ENCODE measurements at regions not wholly inside any gene's neighbourhood (a gene's known extent, or its start where the extent isn't known, plus 50 kb on each side); places are given as distances from the start of the nearest gene placed in this dataset.
"Not testable (repeated sequence)": the region's sequence is repeated elsewhere in the genome, so short reads cannot be mapped to it uniquely, and the experiment has no call there.

DNA sequence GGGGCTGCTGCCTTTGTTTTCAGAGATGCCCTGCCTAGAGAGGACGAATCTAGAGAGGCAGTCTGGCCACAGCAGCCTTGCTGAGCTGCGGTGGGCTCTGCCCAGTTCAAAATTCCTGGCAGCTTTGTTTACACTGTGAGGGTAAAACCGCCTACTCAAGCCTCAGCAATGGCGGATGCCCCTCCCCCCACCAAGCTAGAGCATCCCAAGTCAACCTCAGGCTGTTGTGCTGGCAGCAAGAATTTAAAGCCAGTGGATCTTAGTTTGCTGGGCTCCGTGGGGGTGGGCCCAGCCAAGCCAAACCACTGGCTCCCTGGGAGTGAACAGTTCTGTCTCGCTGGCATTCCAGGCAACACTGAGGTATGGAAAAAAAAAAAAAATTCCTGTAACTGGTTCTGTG, 970.9 kb downstream of the TBC1D32 start:
- WGBS, 2 donors: 62 to 73% methylated on average over 4 to 6 of the region's 6 CpGs
- DNase-seq (ENCODE audit: low spot score in 2 of 2): no peak

DNA sequence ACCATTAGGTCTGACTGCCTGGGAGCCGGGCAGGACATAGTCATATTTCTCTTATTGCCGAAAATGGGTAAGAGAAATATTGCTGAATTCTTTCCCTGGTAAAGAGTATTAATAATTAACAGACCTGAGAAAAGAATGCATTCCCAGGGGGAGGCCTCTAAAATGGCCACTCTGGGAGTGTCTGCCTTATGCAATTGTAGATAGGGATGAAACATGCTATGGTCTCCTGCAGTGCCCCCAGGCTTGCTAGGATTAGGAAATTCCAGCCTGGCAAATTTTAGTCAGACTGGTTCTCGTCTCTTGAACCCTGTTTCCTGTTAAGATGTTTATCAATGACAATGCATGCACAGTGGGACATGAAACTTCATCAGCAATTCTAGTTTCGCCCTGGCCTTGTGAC, 975.7 kb downstream of the TBC1D32 start:
- WGBS, 2 donors: 78 to 89% methylated on average over 4 of the region's 4 CpGs
- not testable (repeated sequence) for H3K27ac ChIP-seq; H3K4me3 ChIP-seq; H3K36me3 ChIP-seq; DNase-seq (ENCODE audit: low spot score in 2 of 2); H3K4me1 ChIP-seq; H3K27me3 ChIP-seq
- H3K9me3 ChIP-seq: peaks cover 0 to 32% (median 3%) of the 10 kb centered on the region in 4 donors

More for the DNA sequence above, 970.9 kb downstream of the TBC1D32 start:
- Histone ChIP-seq H3K9me3 (peaks cover 0 to 25% (median 3%) of the 10 kb centered on the region in 4 donors), H3K4me3 (no peak overlapping the region), H3K4me1 (no peaks in the 10 kb centered on the region), H3K36me3 (no peaks in the 10 kb centered on the region), H3K27ac (no peak overlapping the region), H3K27me3 (no peaks in the 10 kb centered on the region)
- TF ChIP-seq EP300 (IDR thresholded peaks at IDR 0.05) (no peak), POLR2A (IDR thresholded peaks at IDR 0.05) (no peak)
- TF ChIP-seq, protein P1, sequence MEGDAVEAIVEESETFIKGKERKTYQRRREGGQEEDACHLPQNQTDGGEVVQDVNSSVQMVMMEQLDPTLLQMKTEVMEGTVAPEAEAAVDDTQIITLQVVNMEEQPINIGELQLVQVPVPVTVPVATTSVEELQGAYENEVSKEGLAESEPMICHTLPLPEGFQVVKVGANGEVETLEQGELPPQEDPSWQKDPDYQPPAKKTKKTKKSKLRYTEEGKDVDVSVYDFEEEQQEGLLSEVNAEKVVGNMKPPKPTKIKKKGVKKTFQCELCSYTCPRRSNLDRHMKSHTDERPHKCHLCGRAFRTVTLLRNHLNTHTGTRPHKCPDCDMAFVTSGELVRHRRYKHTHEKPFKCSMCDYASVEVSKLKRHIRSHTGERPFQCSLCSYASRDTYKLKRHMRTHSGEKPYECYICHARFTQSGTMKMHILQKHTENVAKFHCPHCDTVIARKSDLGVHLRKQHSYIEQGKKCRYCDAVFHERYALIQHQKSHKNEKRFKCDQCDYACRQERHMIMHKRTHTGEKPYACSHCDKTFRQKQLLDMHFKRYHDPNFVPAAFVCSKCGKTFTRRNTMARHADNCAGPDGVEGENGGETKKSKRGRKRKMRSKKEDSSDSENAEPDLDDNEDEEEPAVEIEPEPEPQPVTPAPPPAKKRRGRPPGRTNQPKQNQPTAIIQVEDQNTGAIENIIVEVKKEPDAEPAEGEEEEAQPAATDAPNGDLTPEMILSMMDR (IDR thresholded peaks at IDR 0.05): no peak

DNA sequence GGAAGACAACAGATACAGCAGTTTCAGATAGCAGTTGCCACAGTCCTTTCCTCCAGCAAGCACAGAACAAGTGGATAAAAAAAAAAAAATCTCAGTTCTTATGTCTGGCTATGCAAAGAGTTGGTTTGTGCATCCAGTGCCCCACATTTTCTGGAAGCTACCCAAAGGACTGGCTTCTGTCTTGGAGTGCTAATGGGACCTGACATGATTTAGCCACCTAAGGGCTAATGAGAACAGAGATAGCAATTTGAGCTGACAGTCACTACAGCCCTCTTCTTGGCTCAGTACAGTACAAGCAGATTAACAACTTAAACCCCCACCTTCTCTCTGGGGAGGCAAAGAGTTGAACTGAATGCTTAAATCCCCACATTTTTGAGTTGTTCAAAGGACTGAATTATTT, 976.8 kb downstream of the TBC1D32 start:
- H3K27ac ChIP-seq: no peak overlapping the region
- H3K4me3 ChIP-seq: no peak overlapping the region
- H3K9me3 ChIP-seq: peaks cover 0 to 32% (median 3%) of the 10 kb centered on the region in 4 donors
- no peaks in the 10 kb centered on the region for H3K4me1 ChIP-seq
- no peaks in the 10 kb centered on the region for H3K36me3 ChIP-seq
- DNase-seq (ENCODE audit: low spot score in 2 of 2): no peak
- no peaks in the 10 kb centered on the region for H3K27me3 ChIP-seq
- TF ChIP-seq, protein P1 (IDR thresholded peaks at IDR 0.05): no peak
- TF ChIP-seq POLR2A (IDR thresholded peaks at IDR 0.05): no peak
- TF ChIP-seq EP300 (IDR thresholded peaks at IDR 0.05): no peak

DNA sequence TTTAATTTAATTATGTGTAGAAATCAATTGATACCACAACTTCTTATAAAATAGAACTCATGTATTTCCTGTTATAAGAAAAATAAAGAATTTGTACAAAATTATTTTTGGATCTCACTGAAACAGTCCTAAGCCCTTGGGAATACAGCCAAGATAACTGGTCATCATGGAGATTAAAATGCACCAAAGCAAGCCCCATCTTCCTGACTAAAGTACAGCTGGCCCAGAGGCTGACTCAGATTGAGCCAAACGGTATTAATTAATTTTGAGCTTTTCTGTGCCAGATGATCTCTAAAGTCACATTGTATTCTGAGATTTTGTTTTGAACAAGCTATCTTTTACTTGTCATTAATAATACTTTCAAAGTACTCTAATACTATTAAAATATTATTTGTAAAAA, 978.5 kb downstream of the TBC1D32 start:
- Histone ChIP-seq H3K36me3 (no peaks in the 10 kb centered on the region), H3K4me3 (no peak overlapping the region), H3K27ac (no peak overlapping the region), H3K9me3 (peaks cover 0 to 21% (median 3%) of the 10 kb centered on the region in 4 donors), H3K4me1 (no peaks in the 10 kb centered on the region), H3K27me3 (no peaks in the 10 kb centered on the region)
- no peak for DNase-seq (ENCODE audit: low spot score in 2 of 2)
- 43 to 53% methylated on average over 1 of the region's 1 CpG for WGBS, 2 donors
- TF ChIP-seq, protein P1 (IDR thresholded peaks at IDR 0.05): no peak
- TF ChIP-seq EP300 (IDR thresholded peaks at IDR 0.05): no peak
- no peak for TF ChIP-seq POLR2A (IDR thresholded peaks at IDR 0.05)

DNA sequence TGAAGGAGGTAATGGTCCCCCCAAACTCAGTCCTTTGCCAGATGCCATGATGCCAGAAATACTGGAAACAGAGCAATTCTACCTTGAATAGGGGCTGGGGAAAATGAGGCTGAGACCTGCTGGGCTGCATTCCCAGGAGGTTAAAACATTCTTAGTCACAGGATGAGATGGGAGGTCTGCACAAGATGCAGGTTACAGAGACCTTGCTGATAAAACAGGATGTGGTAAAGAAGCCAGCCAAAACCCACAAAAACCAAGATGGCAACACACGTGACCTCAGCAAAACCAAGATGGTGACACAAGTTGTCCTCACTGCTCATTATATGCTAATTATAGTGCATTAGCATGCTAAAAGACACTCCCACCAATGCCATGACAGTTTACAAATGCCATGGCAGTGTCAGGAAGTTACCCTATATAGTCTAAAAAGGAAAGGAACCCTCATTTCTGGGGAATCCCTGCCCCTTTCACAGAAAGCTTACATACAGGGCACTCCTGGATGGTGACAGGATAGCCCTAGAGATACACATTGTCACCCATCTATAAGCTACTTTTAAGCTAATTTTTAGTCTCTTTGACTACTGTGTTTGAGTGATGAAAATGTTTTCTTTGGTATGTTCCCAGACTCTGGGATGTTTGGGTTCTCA, 979.7 kb downstream of the TBC1D32 start:
- Histone ChIP-seq H3K27ac (no peak overlapping the region), H3K36me3 (no peaks in the 10 kb centered on the region), H3K27me3 (no peaks in the 10 kb centered on the region), H3K4me3 (no peak overlapping the region), H3K9me3 (peaks cover 0 to 16% (median under 1%) of the 10 kb centered on the region in 4 donors), H3K4me1 (no peaks in the 10 kb centered on the region)
- TF ChIP-seq POLR2A (IDR thresholded peaks at IDR 0.05) (no peak), EP300 (IDR thresholded peaks at IDR 0.05) (no peak)
- TF ChIP-seq, protein P1 (IDR thresholded peaks at IDR 0.05): no peak
- 71 to 75% methylated on average over 1 of the region's 1 CpG for WGBS, 2 donors
- DNase-seq (ENCODE audit: low spot score in 2 of 2): no peak

DNA sequence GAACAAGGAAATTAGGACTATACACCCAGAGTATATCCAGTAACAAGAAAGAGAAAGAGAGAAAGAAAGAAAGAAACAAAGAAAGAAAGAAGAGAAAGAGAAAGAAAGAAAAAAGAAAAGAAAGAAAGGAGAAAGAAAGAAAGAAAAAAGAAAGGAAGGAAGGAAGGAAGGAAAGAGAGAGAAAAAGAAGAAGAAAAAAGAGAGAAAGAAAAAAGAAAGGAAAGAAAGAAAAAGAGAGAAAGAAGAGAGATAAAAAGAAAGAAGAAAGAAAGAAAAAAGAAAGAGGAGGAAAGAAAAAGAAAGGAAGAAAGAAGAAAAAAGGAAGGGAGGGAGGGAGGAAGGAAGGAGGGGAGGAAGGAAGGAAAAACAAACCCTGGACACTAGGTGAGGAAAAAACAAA, 981.8 kb downstream of the TBC1D32 start:
- peaks cover 0 to 3% (median 0%) of the 10 kb centered on the region in 4 donors for H3K9me3 ChIP-seq
- no peak overlapping the region for H3K27ac ChIP-seq
- no peaks in the 10 kb centered on the region for H3K36me3 ChIP-seq
- no peaks in the 10 kb centered on the region for H3K4me1 ChIP-seq
- TF ChIP-seq POLR2A (IDR thresholded peaks at IDR 0.05) (no peak), EP300 (IDR thresholded peaks at IDR 0.05) (no peak)
- TF ChIP-seq, protein P1 (IDR thresholded peaks at IDR 0.05): no peak
- H3K27me3 ChIP-seq: no peaks in the 10 kb centered on the region
- H3K4me3 ChIP-seq: no peak overlapping the region
- DNase-seq (ENCODE audit: low spot score in 2 of 2): no peak

Data from tibial nerve (tissue), 4 donors.